Pancreas (tissue), 10 donors: ENCODE measurements at regions not wholly inside any gene's neighbourhood (a gene's known extent, or its start where the extent isn't known, plus 50 kb on each side); places are given as distances from the start of the nearest gene placed in this dataset.

Experiments used
- ATAC-seq, 4 donors: fragments of 200-7000 bp; cut with Tn5 transposase; one replicate each; pipeline versions ENCODE4 v1.8.0 to v1.9.1; 2020; ENCODE audit warnings: mild to moderate bottlenecking in 4 of 4, moderate library complexity in 4 of 4
- DNase-seq, 6 donors: peaks; one replicate each; pipeline ENCODE4 v3.0.0-alpha.2; 2020
- FAIRE-seq: peaks from 2 replicates; lab custom pipeline; 2012; peaks lifted over from hg19 to GRCh38; lab: Jason Lieb, UNC
- H3K27ac ChIP-seq, 4 donors: fragments of 200-600 bp; sonication (generic); 1 replicate in 3 of 4; 2 replicates in 1 of 4; pipeline versions ENCODE4 v1.5.0 to v1.8.0; 2020
- H3K27me3 ChIP-seq, 4 donors: fragments of 200-600 bp; one replicate each; pipeline ENCODE4 v1.8.0; 2021
- H3K36me3 ChIP-seq, 3 donors: fragments of 200-600 bp; sonication (generic) in 1 of 3; one replicate each; pipeline versions ENCODE4 v1.5.0 to v1.8.0; 2020 to 2021
- H3K4me1 ChIP-seq, 3 donors: fragments of 200-600 bp; one replicate each; pipeline ENCODE4 v1.8.0; 2021
- H3K4me3 ChIP-seq, 4 donors: fragments of 200-600 bp; sonication (generic) in 2 of 4; one replicate each; pipeline versions ENCODE4 v1.5.0 to v1.8.0; 2020 to 2021
- H3K9me3 ChIP-seq, 4 donors: fragments of 200-600 bp; one replicate each; pipeline ENCODE4 v1.8.0; 2021
- WGBS, 2 donors: extraction: QIAGEN DNeasy Blood & Tissue Kit; methylation state at CpG; one replicate each; pipeline ENCODE4 v1.1.7; 2013; 5-methylcytosine and 5-hydroxymethylcytosine counted together
- intact Hi-C, 3 donors: fragments of 100-400 bp; cut with DNase I; formaldehyde crosslinking; loops; one replicate each; pipeline versions ENCODE4 v1.11.1 to v1.14.2; 2022
- TF ChIP-seq, protein P1 (sequence below), 4 donors: fragments of 200-600 bp; sonication (generic) in 3 of 4; IDR thresholded peaks; one replicate each; pipeline versions ENCODE4 v1.5.0 to v1.8.0; 2021; ENCODE audit warnings: antibody characterized with exemption in 4 of 4
- donor health status: healthy with polysubstance abuse.
- donor health status: DM: no; HTN: no; CAD: no; lungs with moderate emphysema.
- donor health status: DM: no; HTN: no; CAD: no.
- donor health status: control.
- donor health status: control.
- donor health status: Bipolar disorder and iron deficiency.
- donor health status: DM: yes; HTN: yes; CAD: no.
- donor health status: DM: no; HTN: no; CAD: no.
- donor health status: DM: no; HTN: no; CAD: no.
- donor health status: DM: yes; HTN: yes; CAD: no.

GRCh38 chr18:31241900-31242409 is 76.0 kb upstream of the DSG1 start:
- ATAC-seq = peak; percentile 87 to 94 (median 89)
- peaks cover 11 to 39% (median 24%) of the 10 kb centered on the region in 3 donors for H3K4me1 ChIP-seq
- no peaks in the 10 kb centered on the region for H3K9me3 ChIP-seq
- 12% methylated on average over 2 of the region's 2 CpGs for WGBS, 2 donors
- peak; percentile 75 for FAIRE-seq
- TF ChIP-seq, protein P1, sequence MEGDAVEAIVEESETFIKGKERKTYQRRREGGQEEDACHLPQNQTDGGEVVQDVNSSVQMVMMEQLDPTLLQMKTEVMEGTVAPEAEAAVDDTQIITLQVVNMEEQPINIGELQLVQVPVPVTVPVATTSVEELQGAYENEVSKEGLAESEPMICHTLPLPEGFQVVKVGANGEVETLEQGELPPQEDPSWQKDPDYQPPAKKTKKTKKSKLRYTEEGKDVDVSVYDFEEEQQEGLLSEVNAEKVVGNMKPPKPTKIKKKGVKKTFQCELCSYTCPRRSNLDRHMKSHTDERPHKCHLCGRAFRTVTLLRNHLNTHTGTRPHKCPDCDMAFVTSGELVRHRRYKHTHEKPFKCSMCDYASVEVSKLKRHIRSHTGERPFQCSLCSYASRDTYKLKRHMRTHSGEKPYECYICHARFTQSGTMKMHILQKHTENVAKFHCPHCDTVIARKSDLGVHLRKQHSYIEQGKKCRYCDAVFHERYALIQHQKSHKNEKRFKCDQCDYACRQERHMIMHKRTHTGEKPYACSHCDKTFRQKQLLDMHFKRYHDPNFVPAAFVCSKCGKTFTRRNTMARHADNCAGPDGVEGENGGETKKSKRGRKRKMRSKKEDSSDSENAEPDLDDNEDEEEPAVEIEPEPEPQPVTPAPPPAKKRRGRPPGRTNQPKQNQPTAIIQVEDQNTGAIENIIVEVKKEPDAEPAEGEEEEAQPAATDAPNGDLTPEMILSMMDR (IDR thresholded peaks at IDR 0.05) = peak; percentile 36 to 54 (median 42)
- peak overlapping the region in 2 of 4 donors; percentile 24 to 68 for H3K27ac ChIP-seq
- H3K36me3 ChIP-seq = no peaks in the 10 kb centered on the region
- H3K27me3 ChIP-seq = no peaks in the 10 kb centered on the region
- intact Hi-C loops = no loop called here
- DNase-seq = peak in 5 of 6 donors; percentile 37 to 70 (median 58)
- no peak overlapping the region for H3K4me3 ChIP-seq

DNA sequence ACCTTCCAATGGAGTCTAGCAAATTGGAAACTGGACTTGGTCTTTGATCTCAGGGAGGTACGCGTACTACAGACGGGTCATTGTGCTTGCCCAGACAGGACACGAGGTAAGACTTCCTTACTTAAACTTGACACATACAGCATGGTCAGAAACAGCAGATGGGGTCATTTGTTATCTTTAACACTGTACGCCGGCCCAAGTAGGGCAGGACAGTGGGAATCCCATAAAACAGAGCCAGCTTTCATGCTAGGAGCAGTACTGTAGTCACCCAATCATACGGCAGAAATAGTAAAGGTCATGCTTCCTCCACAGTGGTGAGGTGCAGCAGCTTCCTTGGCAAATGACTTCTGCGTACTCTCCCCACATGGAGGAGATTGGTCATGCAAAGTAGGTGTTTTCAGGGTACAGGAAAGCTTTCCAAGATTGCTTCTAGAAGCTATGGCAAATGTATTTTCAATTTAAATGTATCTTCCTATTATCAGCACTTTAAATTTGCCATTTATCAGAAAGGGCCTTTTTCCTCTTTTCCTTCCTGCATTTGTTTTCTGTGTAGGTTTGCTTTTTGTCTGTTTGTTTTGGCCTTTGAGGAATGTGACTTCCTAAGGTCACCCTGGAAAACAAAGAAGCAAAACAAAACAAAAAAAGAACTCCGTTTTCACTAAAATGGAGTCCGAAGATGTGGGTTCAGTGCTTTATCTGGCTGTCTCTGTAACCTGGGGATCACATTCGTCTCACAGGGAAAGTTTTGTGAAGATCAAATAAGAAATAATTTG is 74.0 kb upstream of the DSG1 start:
- no peak overlapping the region for H3K4me3 ChIP-seq
- DNase-seq (no peak), FAIRE-seq (no peak), ATAC-seq (peak in 3 of 4 donors; percentile 15 to 27 (median 22))
- intact Hi-C loops = no loop called here
- peak overlapping the region in 2 of 4 donors; percentile 44 to 59 for H3K27ac ChIP-seq
- H3K27me3 ChIP-seq = no peaks in the 10 kb centered on the region
- H3K9me3 ChIP-seq = no peaks in the 10 kb centered on the region
- peaks cover 11 to 39% (median 28%) of the 10 kb centered on the region in 3 donors for H3K4me1 ChIP-seq
- TF ChIP-seq, protein P1 (IDR thresholded peaks at IDR 0.05) = no peak
- no peaks in the 10 kb centered on the region for H3K36me3 ChIP-seq
- 45 to 50% methylated on average over 11 of the region's 11 CpGs for WGBS, 2 donors

GRCh38 chr18:31244771-31245394 is 73.1 kb upstream of the DSG1 start:
- H3K27me3 ChIP-seq = no peaks in the 10 kb centered on the region
- intact Hi-C loops = no loop called here
- ATAC-seq = peak in 1 of 4 donors; percentile 26
- no peak for FAIRE-seq
- WGBS, 2 donors = 15 to 27% methylated on average over 7 of the region's 7 CpGs
- no peaks in the 10 kb centered on the region for H3K9me3 ChIP-seq
- H3K27ac ChIP-seq = peak overlapping the region in 3 of 4 donors; percentile 25 to 59 (median 44)
- DNase-seq = no peak
- H3K36me3 ChIP-seq = no peaks in the 10 kb centered on the region
- H3K4me3 ChIP-seq = no peak overlapping the region
- TF ChIP-seq, protein P1 (IDR thresholded peaks at IDR 0.05) = no peak
- peaks cover 11 to 39% (median 28%) of the 10 kb centered on the region in 3 donors for H3K4me1 ChIP-seq

DNA sequence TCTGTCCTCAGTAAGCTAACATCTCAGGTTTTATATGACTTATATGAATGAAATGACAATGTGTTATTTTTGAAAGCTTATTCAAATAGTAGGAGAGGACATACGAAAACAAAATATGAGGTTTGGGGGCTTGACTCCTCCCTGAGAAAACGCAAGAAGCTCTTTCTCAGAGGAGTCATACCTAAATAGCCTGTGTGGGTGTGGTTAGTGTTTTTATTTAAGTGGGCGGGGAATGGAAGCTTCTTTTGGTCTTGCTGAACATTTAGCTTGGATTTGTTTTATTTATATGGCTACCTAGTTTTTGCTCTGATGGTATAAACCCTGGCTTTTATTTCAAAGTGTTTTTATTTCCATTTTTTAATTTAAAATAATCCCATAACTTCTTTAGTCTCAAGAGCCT is 72.1 kb upstream of the DSG1 start:
- Histone ChIP-seq H3K27me3 (no peaks in the 10 kb centered on the region), H3K4me3 (no peak overlapping the region), H3K27ac (no peak overlapping the region), H3K9me3 (no peaks in the 10 kb centered on the region), H3K4me1 (peaks cover 11 to 36% (median 26%) of the 10 kb centered on the region in 3 donors), H3K36me3 (no peaks in the 10 kb centered on the region)
- FAIRE-seq = no peak
- no peak for ATAC-seq
- TF ChIP-seq, protein P1 (IDR thresholded peaks at IDR 0.05) = no peak
- no peak for DNase-seq
- intact Hi-C loops = no loop called here
- 80 to 92% methylated on average over 3 of the region's 3 CpGs for WGBS, 2 donors
